NCI-H748 (cell line): ENCODE measurements at regions not wholly inside any gene's neighbourhood (a gene's known extent, or its start where the extent isn't known, plus 50 kb on each side); places are given as distances from the start of the nearest gene placed in this dataset.
"Not testable (repeated sequence)": the region's sequence is repeated elsewhere in the genome, so short reads cannot be mapped to it uniquely, and the experiment has no call there.

Experiments used
- DNase-seq: peaks from one replicate; lab custom pipeline; 2025; ENCODE audit not compliant: unreplicated experiment; lab: John Stamatoyannopoulos, UW

- no peak for DNase-seq
These were observed 266.9 kb upstream of the FANCL start for GRCh38 chr2:58508006-58508405.

- no peak for DNase-seq
These were observed 262.8 kb upstream of the FANCL start for GRCh38 chr2:58503918-58504317.

- peak; percentile 1 for DNase-seq
These were observed 261.8 kb upstream of the FANCL start for GRCh38 chr2:58502931-58503330.

GRCh38 chr2:58501371-58502160 lies 260.4 kb upstream of the FANCL start:
- no peak for DNase-seq

GRCh38 chr2:58497168-58497567 lies 256.0 kb upstream of the FANCL start:
- no peak for DNase-seq

- DNase-seq, result no peak
These were observed 254.7 kb upstream of the FANCL start for GRCh38 chr2:58495806-58496205.

- DNase-seq, result no peak
These were observed 253.0 kb upstream of the FANCL start for GRCh38 chr2:58494071-58494501.

- no peak for DNase-seq
These were observed 243.5 kb upstream of the FANCL start for GRCh38 chr2:58484629-58485028.

GRCh38 chr2:58484221-58484620 lies 243.1 kb upstream of the FANCL start:
- DNase-seq, result no peak

GRCh38 chr2:58483307-58483706 lies 242.2 kb upstream of the FANCL start:
- no peak for DNase-seq

GRCh38 chr2:58481670-58482069 lies 240.5 kb upstream of the FANCL start:
- no peak for DNase-seq

GRCh38 chr2:58480141-58480540 lies 239.0 kb upstream of the FANCL start:
- no peak for DNase-seq

GRCh38 chr2:58479535-58480140 lies 238.5 kb upstream of the FANCL start:
- peak; percentile 83 for DNase-seq

GRCh38 chr2:58476556-58476955 lies 235.4 kb upstream of the FANCL start:
- no peak for DNase-seq

GRCh38 chr2:58475756-58476155 lies 234.6 kb upstream of the FANCL start:
- DNase-seq, result no peak

GRCh38 chr2:58473165-58473564 lies 232.0 kb upstream of the FANCL start:
- DNase-seq, result no peak

GRCh38 chr2:58466804-58467203 lies 225.7 kb upstream of the FANCL start:
- DNase-seq, result peak; percentile 42

GRCh38 chr2:58466021-58466420 lies 224.9 kb upstream of the FANCL start:
- DNase-seq, result not testable (repeated sequence)

- DNase-seq, result no peak
These were observed 219.5 kb upstream of the FANCL start for GRCh38 chr2:58460670-58461069.

GRCh38 chr2:58449286-58450010 lies 208.3 kb upstream of the FANCL start:
- DNase-seq, result peak; percentile 20

GRCh38 chr2:58448845-58449244 lies 207.7 kb upstream of the FANCL start:
- DNase-seq, result no peak

GRCh38 chr2:58448065-58448507 lies 207.0 kb upstream of the FANCL start:
- DNase-seq, result peak; percentile 85
